Bronchial epithelial cell (primary cell): ENCODE measurements at regions not wholly inside any gene's neighbourhood (a gene's known extent, or its start where the extent isn't known, plus 50 kb on each side); places are given as distances from the start of the nearest gene placed in this dataset.

Experiments used
- DNase-seq: peaks from one replicate; pipeline ENCODE4 v3.0.0-alpha.2; 2010; ENCODE audit warnings: low read depth
- FAIRE-seq: peaks from 2 replicates; lab custom pipeline; 2011; peaks lifted over from hg19 to GRCh38; lab: Jason Lieb, UNC
- H3K27me3 ChIP-seq: 2 replicates; pipeline ENCODE4 v1.5.1; 2011; ENCODE audit warnings: low read length; ENCODE audit not compliant: control insufficient read depth, insufficient read depth
- H3K36me3 ChIP-seq: 2 replicates; pipeline ENCODE4 v1.5.1; 2011; ENCODE audit warnings: low read length; ENCODE audit not compliant: control insufficient read depth, insufficient read depth
- H3K4me3 ChIP-seq: 2 replicates; pipeline ENCODE4 v1.5.1; 2011; ENCODE audit warnings: mild to moderate bottlenecking, low read depth, low read length, control low read depth
- CTCF ChIP-seq: IDR thresholded peaks from 2 replicates; pipeline ENCODE4 v1.5.1; 2011; ENCODE audit warnings: mild to moderate bottlenecking, moderate library complexity, low read length, control low read depth, inconsistent platforms; ENCODE audit not compliant: insufficient read depth, severe bottlenecking

GRCh38 chr6:27786048-27786447 lies 126.1 kb downstream of the OR2B2 start:
- DNase-seq (no peak), FAIRE-seq (no peak)
- TF ChIP-seq CTCF: no peak
- no peaks in the 10 kb centered on the region for H3K36me3 ChIP-seq
- H3K27me3 ChIP-seq: peaks cover 3% of the 10 kb centered on the region
- no peak overlapping the region for H3K4me3 ChIP-seq

GRCh38 chr6:27785294-27785693 lies 126.9 kb downstream of the OR2B2 start:
- no peak overlapping the region for H3K4me3 ChIP-seq
- H3K36me3 ChIP-seq: no peaks in the 10 kb centered on the region
- peaks cover 3% of the 10 kb centered on the region for H3K27me3 ChIP-seq
- FAIRE-seq (no peak), DNase-seq (no peak)
- no peak for TF ChIP-seq CTCF

- no peak for TF ChIP-seq CTCF
- no peak for DNase-seq
- no peak overlapping the region for H3K4me3 ChIP-seq
- peaks cover 3% of the 10 kb centered on the region for H3K27me3 ChIP-seq
- H3K36me3 ChIP-seq: no peaks in the 10 kb centered on the region
- FAIRE-seq: no peak
Measured at GRCh38 chr6:27782748-27783147, 129.4 kb downstream of the OR2B2 start.

- Histone ChIP-seq H3K4me3 (no peak overlapping the region), H3K27me3 (no peaks in the 10 kb centered on the region), H3K36me3 (no peaks in the 10 kb centered on the region)
- DNase-seq (peak; percentile 40), FAIRE-seq (no peak)
- no peak for TF ChIP-seq CTCF
Measured at GRCh38 chr6:27778625-27779417, 133.4 kb downstream of the OR2B2 start.

GRCh38 chr6:27777614-27778355 lies 134.4 kb downstream of the OR2B2 start:
- DNase-seq (peak; percentile 32), FAIRE-seq (no peak)
- TF ChIP-seq CTCF: no peak

More at GRCh38 chr6:27777614-27778355, 134.4 kb downstream of the OR2B2 start:
- Histone ChIP-seq H3K4me3 (no peak overlapping the region), H3K27me3 (no peaks in the 10 kb centered on the region), H3K36me3 (no peaks in the 10 kb centered on the region)
